ENCODE measurements at regions not wholly inside any gene's neighbourhood (a gene's known extent, or its start where the extent isn't known, plus 50 kb on each side); places are given as distances from the start of the nearest gene placed in this dataset.
"Not testable (repeated sequence)": the region's sequence is repeated elsewhere in the genome, so short reads cannot be mapped to it uniquely, and the experiment has no call there.

DNA sequence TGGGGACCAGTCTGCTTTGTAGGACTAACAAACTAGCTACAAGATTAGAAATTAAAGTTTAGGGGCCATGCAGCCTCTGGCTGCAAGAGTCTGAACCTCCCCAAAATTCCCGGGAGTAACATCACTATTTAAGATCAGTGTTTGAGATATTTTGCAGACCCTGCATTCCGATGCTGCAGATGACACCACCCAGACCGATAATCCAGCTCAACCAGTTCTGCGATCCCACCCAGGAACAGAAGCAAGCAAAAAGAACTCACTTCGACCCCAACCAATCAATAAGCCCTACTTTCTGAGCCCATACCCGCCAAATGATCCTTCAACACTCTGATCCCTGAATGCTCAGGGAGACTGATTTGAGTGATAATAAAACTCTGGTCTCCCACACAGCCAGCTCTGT lies 877.8 kb downstream of the FAT4 start:
- no peaks in the 10 kb centered on the region for H3K4me1 ChIP-seq
- WGBS, 2 donors (ENCODE audit: low coverage in 1 of 2): 85% methylated on average over 3 of the region's 6 CpGs; no CpG with 5 or more reads in 1 of the 2 donors
- no peaks in the 10 kb centered on the region for H3K36me3 ChIP-seq
- H3K9me3 ChIP-seq: no peaks in the 10 kb centered on the region
- no peak for ATAC-seq
- H3K27ac ChIP-seq: no peak overlapping the region
- H3K27me3 ChIP-seq: no peaks in the 10 kb centered on the region
- no peak overlapping the region for H3K4me3 ChIP-seq
- TF ChIP-seq POLR2A (IDR thresholded peaks at IDR 0.05): no peak
- no peak for TF ChIP-seq EP300 (IDR thresholded peaks at IDR 0.05)
- no peak for TF ChIP-seq POLR2AphosphoS5 (IDR thresholded peaks at IDR 0.05)

DNA sequence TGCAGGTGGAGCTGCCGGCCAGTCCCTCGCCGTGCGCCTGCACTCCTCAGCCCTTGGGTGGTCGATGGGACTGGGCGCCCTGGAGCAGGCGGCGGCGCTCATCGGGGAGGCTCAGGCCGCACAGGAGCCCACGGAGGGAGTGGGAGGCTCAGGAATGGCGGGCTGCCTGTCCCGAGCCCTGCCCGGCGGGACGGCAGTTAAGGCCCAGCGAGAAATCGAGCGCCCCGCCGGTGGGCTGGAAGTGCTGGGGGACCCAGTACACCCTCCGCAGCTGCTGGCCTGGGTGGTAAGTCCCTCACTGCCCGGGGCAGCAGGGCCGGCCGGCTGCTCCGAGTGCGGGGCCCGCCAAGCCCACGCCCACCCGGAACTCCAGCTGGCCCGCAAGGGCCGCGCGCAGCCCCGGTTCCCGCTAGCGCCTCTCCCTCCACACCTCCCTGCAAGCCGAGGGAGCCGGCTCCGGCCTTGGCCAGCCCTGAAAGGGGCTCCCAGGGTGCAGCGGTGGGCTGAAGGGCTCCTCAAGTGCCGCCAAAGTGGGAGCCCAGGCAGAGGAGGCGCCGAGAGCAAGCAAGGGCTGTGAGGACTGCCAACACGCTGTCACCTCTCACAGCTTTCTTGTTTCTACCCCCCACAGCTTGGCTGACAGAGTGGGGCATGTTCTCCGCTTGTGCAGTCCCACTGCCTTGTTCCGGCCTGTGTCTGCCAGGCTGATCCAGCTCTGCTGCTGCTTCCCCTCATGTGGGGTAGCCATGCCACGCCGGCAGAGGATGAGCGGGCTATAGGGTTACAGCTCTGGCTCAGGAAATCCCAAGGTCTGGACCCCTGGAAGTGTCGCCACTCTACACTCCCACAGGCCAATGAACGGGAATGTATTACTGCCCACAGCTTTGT lies 886.7 kb downstream of the FAT4 start:
- not testable (repeated sequence) for H3K36me3 ChIP-seq, H3K27me3 ChIP-seq, H3K4me1 ChIP-seq, H3K9me3 ChIP-seq, ATAC-seq, H3K27ac ChIP-seq, H3K4me3 ChIP-seq
- 80% methylated on average over 1 of the region's 53 CpGs; no CpG with 5 or more reads in 1 of the 2 donors for WGBS, 2 donors (ENCODE audit: low coverage in 1 of 2)

DNA sequence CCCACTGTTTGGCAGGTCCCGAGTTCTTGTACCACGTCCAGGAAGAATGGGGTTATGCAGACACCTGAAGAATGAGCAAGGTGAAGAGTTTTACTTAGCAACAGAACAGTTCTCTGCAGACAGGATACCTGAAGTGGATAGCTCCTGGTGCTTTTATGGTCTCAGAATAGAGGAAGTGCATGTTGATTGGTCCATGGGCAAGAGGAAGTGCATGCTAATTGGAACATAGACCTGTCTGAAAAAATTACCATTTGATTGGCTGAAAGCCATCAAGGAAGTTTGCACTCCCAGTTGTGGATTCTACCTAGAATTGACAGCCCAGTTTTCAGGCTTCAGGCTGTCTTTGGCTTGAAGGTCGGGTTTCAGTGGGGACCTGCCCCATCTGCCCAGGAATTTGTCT lies 887.5 kb downstream of the FAT4 start:
- no peak overlapping the region for H3K4me3 ChIP-seq
- H3K4me1 ChIP-seq: no peaks in the 10 kb centered on the region
- ATAC-seq: no peak
- no peaks in the 10 kb centered on the region for H3K9me3 ChIP-seq
- H3K27me3 ChIP-seq: no peaks in the 10 kb centered on the region
- no peak overlapping the region for H3K27ac ChIP-seq
- H3K36me3 ChIP-seq: no peaks in the 10 kb centered on the region
- no peak for TF ChIP-seq EP300 (IDR thresholded peaks at IDR 0.05)
- TF ChIP-seq POLR2AphosphoS5 (IDR thresholded peaks at IDR 0.05): no peak
- TF ChIP-seq, protein P1, sequence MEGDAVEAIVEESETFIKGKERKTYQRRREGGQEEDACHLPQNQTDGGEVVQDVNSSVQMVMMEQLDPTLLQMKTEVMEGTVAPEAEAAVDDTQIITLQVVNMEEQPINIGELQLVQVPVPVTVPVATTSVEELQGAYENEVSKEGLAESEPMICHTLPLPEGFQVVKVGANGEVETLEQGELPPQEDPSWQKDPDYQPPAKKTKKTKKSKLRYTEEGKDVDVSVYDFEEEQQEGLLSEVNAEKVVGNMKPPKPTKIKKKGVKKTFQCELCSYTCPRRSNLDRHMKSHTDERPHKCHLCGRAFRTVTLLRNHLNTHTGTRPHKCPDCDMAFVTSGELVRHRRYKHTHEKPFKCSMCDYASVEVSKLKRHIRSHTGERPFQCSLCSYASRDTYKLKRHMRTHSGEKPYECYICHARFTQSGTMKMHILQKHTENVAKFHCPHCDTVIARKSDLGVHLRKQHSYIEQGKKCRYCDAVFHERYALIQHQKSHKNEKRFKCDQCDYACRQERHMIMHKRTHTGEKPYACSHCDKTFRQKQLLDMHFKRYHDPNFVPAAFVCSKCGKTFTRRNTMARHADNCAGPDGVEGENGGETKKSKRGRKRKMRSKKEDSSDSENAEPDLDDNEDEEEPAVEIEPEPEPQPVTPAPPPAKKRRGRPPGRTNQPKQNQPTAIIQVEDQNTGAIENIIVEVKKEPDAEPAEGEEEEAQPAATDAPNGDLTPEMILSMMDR (IDR thresholded peaks at IDR 0.05): no peak
- TF ChIP-seq POLR2A (IDR thresholded peaks at IDR 0.05): no peak
- 85 to 100% methylated on average over 1 to 2 of the region's 3 CpGs for WGBS, 2 donors (ENCODE audit: low coverage in 1 of 2)

DNA sequence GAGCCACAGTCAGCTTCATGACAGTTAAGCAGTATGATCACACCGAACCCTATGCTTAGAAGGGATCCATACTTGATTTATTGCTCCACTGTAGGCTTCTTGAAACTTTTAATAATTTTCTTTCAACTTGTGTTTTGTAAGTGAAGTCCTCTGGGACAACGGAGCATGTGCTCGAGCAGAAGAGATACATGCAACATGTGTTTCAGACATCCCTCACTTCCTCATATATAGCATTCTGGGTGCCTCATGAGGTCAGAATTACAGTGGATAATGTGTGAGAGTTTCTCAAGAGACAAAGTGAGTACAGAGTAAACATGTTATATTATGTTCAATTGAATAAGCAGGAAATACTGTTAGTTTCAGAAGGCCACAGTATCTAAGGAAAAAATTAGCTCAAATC lies 893.2 kb downstream of the FAT4 start:
- H3K27me3 ChIP-seq: no peaks in the 10 kb centered on the region
- H3K4me3 ChIP-seq: no peak overlapping the region
- 57 to 91% methylated on average over 1 to 3 of the region's 3 CpGs for WGBS, 2 donors (ENCODE audit: low coverage in 1 of 2)
- H3K9me3 ChIP-seq: no peaks in the 10 kb centered on the region
- H3K4me1 ChIP-seq: no peaks in the 10 kb centered on the region
- ATAC-seq: no peak
- TF ChIP-seq POLR2A (IDR thresholded peaks at IDR 0.05) (no peak), POLR2AphosphoS5 (IDR thresholded peaks at IDR 0.05) (no peak), EP300 (IDR thresholded peaks at IDR 0.05) (no peak)
- TF ChIP-seq, protein P1 (IDR thresholded peaks at IDR 0.05): no peak
- no peak overlapping the region for H3K27ac ChIP-seq
- H3K36me3 ChIP-seq: no peaks in the 10 kb centered on the region

DNA sequence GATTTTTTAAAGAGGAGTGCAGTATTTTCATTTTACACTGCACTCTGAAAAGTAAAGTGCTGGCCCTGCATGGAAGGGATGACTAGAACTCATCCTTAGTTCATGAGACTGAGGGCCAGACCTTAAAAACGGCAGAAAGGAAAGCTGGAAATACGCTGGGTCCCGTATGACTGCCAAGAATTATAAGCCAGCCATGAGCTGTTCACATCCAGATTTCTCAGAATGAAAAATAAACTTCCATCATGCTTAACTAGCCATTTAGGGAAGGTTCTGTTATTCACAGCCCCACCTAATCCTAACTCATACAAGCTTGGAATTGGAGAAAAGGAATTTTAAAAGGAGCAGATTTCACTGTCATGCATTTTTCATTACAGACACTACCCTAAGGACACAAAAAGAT lies 894.4 kb downstream of the FAT4 start:
- ATAC-seq: peak; percentile 46
- no peak overlapping the region for H3K4me3 ChIP-seq

More for the DNA sequence above, 894.4 kb downstream of the FAT4 start:
- no peaks in the 10 kb centered on the region for H3K4me1 ChIP-seq
- TF ChIP-seq EP300 (IDR thresholded peaks at IDR 0.05) (no peak), POLR2A (IDR thresholded peaks at IDR 0.05) (no peak), POLR2AphosphoS5 (IDR thresholded peaks at IDR 0.05) (no peak)
- TF ChIP-seq, protein P1 (IDR thresholded peaks at IDR 0.05): no peak
- WGBS, 2 donors (ENCODE audit: low coverage in 1 of 2): 14 to 33% methylated on average over 3 of the region's 3 CpGs
- no peaks in the 10 kb centered on the region for H3K27me3 ChIP-seq
- no peaks in the 10 kb centered on the region for H3K36me3 ChIP-seq
- no peak overlapping the region for H3K27ac ChIP-seq
- no peaks in the 10 kb centered on the region for H3K9me3 ChIP-seq
